GM21528 (cell line): ENCODE measurements at regions not wholly inside any gene's neighbourhood (a gene's known extent, or its start where the extent isn't known, plus 50 kb on each side); places are given as distances from the start of the nearest gene placed in this dataset.

ENCODE experiments used
- ATAC-seq: cut with Tn5 transposase; IDR thresholded peaks from one replicate; pipeline ENCODE4 v1.9.1; 2021; ENCODE audit warnings: mild to moderate bottlenecking, moderate library complexity; ENCODE audit not compliant: unreplicated experiment, low FRiP score

DNA sequence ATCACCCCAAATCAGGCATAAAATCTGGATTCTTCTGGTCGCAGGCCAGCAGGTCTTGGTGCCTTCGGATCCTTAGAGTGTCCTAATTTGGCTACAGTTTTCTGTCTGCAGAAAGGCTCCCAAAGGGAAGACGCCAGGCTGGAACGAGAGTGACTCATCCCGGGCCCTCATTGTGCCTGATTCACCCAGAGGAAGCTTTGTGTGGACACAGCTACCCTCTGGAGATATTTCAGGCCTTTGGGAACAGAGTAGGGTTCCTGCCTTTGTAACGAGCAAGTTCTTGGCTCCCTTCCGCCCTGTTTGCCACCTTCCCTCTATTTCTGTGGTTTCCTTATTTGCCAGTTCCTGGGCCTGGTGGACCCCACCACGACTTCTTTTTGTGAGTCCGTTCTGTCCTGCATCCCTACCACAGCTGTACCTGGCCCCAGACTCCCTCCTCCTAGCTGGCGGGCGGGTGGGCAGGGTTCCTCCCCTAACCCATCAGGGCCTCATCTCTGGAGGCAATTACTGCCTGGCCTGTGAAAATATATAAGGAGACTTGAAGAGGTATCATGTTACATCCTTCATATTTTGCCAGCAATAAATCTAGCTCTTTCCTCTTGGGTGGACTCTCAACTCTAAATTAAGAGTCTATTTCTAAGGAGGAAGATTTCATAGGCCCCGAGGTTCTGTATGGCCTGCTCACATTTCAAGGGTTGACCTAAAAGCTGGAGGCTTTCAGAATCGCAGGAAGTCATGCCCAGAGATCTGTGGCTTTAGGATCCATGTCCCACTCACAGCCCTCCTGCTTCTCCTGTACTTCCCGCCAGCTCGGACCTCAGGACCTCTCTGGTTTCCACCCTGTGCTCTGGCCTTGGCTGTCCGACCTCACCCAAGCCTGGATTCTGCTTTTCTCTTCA lies 219.2 kb upstream of the ZNF32 start:
- no peak for ATAC-seq

GRCh38 chr10:43867113-43867512 lies 218.4 kb upstream of the ZNF32 start:
- ATAC-seq: no peak

- ATAC-seq: no peak
Measured at GRCh38 chr10:43866712-43867111, 218.0 kb upstream of the ZNF32 start.

DNA sequence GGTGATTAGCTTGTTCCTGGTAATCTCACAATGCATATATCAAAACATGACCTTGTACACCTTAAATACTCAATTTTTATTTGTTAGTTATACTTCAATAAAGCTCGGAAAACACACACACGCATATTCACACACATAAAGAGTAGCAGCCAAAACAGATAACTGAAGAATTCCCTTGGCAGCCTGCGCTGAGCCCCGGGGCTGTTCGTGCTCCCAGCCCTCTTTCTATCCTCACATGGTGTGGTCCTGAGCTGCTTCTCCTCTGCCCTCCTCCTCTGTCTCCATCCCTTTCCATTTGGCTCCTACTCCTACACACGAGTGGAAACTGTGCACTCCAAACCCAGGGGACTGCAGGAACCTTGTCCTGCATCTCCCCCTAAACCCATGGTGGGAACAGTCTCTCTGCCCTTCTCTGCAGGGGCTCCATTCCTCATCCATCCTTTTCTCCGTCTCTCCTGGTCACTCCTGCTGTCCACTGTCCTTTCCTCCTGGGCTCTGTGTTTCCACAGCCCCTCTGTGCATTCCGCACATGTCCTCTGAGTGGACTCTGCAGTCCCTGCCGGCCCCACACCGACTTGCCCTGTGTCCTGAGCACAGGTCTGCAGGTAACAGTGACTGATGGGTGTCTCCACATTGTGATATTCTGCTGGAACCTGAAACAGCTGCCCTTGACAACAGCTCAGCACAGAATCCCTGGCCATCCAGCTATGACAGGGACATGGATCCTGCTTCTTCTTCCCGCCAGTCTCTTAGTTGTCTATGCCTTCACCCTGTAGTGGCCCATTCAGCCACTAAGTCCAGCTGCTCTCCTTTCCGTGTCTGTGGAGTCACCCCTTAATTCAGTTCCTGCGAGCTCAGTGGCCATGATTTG lies 216.8 kb upstream of the ZNF32 start:
- ATAC-seq: no peak

GRCh38 chr10:43864656-43865055 lies 216.0 kb upstream of the ZNF32 start:
- no peak for ATAC-seq

GRCh38 chr10:43863859-43864591 lies 215.3 kb upstream of the ZNF32 start:
- ATAC-seq: no peak

GRCh38 chr10:43863270-43863669 lies 214.6 kb upstream of the ZNF32 start:
- ATAC-seq: no peak

GRCh38 chr10:43862756-43863155 lies 214.1 kb upstream of the ZNF32 start:
- no peak for ATAC-seq

DNA sequence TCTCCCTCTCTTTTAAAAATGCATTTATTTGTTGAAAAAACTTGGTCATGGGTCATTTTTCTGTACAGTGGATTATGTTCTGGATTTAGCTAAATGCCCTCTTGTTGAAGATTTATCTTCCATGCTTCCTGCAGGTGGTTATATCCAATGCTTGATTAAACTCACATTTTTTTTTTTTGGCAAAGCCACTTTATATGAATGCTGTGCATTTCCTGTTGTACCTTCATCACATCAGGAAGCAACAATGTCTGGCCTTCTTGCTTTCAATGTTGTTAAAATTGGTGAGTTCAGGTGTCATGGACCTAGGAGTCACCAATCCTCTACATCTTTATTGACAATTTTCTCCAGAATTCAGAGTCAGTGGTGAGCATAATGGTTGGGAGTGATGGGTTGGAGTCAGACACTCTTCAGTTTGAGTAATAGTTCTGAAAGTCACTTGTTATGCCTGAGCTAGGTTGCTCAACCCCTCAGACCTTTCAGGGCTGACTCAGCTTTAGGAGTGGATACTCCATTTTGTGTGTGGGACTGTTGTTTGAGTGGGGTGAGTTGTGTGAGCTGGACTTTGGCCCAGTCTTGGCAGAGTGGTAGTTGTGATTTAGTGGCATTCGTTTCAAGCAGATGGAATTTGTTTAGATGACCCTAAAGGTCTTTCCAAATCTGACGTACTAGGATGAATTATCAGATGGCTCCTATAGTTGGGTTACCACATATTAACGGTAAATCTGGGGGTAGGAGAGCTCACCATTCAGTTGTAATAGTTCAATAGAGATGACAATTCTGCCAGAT lies 213.5 kb upstream of the ZNF32 start:
- ATAC-seq: no peak

- ATAC-seq: no peak
Measured at GRCh38 chr10:43859016-43859525, 210.4 kb upstream of the ZNF32 start.

DNA sequence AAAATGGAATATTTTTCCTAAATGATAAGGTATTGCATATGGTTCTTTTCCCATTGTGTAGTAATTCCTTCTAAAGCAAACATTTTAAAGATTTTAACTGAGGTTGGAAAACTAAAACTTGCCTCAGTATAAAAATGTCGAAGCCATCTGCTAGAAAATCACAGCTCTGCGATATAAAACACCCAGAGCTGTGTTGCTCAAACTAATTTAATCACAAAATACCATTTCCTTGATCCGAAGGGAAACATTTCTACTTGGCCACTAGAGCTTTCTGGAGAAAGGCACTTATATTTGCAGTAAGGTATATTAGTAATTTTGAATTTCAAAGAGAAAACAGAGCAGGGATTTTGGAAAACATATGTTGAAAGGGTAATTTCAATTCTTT lies 209.2 kb upstream of the ZNF32 start:
- no peak for ATAC-seq

- no peak for ATAC-seq
Measured at GRCh38 chr10:43857206-43857930, 208.7 kb upstream of the ZNF32 start.

DNA sequence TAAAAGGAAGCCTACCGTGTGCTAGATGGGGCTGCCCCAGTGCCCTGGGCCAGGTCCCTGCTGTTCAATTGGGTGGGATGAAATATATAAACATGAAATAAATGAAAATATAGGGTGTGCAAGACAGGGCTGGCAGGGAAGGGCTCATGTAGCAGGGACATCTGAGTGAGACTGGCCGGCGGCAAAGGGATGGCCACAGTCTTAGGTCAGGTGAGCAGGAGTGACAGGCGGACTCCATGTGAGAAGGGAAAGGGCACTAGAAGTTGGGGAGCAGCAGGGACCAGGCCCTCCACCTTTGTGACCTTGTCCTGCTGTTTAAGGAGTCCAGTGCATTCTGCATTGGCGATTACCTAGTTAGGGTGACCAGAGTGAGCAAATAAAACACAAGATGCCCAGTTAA lies 207.6 kb upstream of the ZNF32 start:
- no peak for ATAC-seq

DNA sequence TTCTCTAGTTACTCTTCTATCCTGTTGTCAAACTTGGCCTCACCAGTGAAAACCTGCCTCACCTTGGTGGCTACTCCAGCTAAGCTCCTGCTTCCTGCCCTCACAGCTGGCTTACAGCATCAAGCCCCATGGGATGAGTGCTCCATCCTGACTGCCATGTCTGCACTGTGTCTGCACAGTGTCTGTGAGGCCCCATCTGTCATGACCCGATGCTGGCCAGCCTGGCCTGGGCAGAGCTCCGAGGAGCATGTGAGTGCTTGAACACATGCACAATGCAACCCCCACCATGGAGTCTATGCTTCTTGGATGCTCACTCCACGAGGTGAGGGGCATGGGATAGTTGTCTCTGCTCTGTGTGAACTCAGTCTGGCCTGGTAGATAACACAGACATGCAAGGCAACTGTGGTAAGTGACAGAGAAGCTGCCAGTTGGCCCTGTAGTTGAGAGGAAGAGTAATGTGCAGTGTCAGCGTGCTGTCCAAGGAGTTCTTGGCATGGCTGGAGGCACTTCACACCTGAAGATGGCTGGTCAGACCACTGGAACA lies 207.1 kb upstream of the ZNF32 start:
- no peak for ATAC-seq

DNA sequence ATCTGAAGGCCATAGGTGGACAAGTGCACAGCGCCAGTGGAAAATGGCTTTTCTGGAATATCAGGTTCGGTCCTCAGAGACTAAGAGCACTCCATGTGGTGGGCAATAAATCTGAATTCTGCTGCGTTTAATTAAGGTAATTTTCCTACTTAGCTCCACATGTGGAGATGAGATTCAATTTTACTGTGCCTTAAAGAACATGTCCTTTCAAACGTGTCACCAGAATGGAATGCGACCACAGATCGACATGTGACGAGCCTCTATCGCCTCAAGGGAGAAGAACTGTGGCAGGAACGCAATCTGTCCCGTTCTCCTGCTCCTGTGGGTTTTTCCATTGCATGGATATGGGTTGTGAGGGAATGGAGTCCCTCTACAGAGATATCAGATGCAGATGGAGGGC lies 205.3 kb upstream of the ZNF32 start:
- no peak for ATAC-seq

GRCh38 chr10:43853369-43853768 lies 204.7 kb upstream of the ZNF32 start:
- ATAC-seq: no peak

- ATAC-seq: no peak
Measured at GRCh38 chr10:43852644-43853214, 204.0 kb upstream of the ZNF32 start.

- ATAC-seq: no peak
Measured at GRCh38 chr10:43852149-43852548, 203.5 kb upstream of the ZNF32 start.

DNA sequence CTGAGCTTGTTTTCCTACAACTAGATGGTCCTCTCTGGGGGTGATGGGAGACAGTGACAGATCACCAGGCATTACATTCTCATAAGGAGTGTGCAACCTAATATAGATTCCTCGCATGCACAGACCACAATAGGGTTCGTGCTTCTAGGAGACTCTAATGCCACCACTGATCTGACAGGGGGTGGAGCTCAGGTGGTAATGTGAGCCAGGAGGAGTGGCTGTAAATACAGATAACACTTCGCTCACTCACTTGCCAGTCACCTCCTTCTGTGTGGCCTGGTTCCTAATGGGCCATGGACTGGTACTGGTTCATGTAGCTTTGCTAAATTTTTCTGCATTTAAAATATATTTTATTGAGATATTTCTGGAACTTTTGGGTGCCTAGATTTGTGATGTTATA lies 202.3 kb upstream of the ZNF32 start:
- no peak for ATAC-seq
